Left ventricle myocardium inferior (tissue), 1 donor: ENCODE measurements at regions not wholly inside any gene's neighbourhood (a gene's known extent, or its start where the extent isn't known, plus 50 kb on each side); places are given as distances from the start of the nearest gene placed in this dataset.
A peak's percentile ranks its signal among the peaks of the same experiment; 100 is the strongest.

Source experiments
- DNase-seq: peaks from one replicate; pipeline ENCODE4 v3.0.0-alpha.2; 2020
- H3K27ac ChIP-seq: fragments of 200-600 bp; replicated peaks from 2 replicates; pipeline ENCODE4 v1.8.0; 2021
- H3K27me3 ChIP-seq: fragments of 200-600 bp; 2 replicates; pipeline ENCODE4 v1.8.0; 2021; ENCODE audit warnings: low read depth
- H3K36me3 ChIP-seq: fragments of 200-600 bp; 2 replicates; pipeline ENCODE4 v1.8.0; 2021
- H3K4me1 ChIP-seq: fragments of 200-600 bp; 2 replicates; pipeline ENCODE4 v1.8.0; 2021
- H3K4me3 ChIP-seq: fragments of 200-600 bp; 2 replicates; pipeline ENCODE4 v1.8.0; 2021; ENCODE audit warnings: mild to moderate bottlenecking, moderate library complexity
- H3K9me3 ChIP-seq: fragments of 200-600 bp; replicated peaks from 2 replicates; pipeline ENCODE4 v1.8.0; 2021
- intact Hi-C: fragments of 100-400 bp; cut with micrococcal nuclease; formaldehyde crosslinking; loops from one replicate; pipeline ENCODE4 v1.11.0; 2022
- TF ChIP-seq, protein P1 (sequence below): fragments of 200-600 bp; IDR thresholded peaks from 2 replicates; pipeline ENCODE4 v1.8.0; 2021; ENCODE audit warnings: antibody characterized with exemption, mild to moderate bottlenecking, borderline replicate concordance
- donor health status: DM: no; HTN: yes; CAD: no; lungs with severe emphysema.

DNA sequence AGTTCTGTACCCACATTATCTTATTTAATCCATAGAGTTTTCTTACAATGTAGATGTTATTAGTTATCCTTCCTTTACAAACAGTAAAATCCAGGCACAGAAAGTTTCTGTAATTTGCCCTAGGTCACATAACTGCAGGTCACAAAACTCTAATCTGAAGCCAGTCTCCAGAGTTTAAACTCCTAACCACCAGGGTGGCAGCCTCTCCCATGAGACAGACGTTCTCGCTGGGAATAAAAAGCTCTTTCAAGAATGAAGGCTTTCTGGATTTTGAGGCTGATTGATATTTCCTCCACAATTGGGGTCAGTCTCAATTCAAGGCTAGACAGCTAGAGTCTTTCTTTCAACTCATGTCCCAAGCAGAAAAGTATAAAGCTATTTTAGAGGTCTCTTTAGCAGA lies 95.8 kb upstream of the PLEKHG7 start:
- no peak overlapping the region for H3K27ac ChIP-seq
- no peaks in the 10 kb centered on the region for H3K4me1 ChIP-seq
- H3K36me3 ChIP-seq: no peaks in the 10 kb centered on the region
- intact Hi-C loops: no loop called here
- H3K27me3 ChIP-seq: no peaks in the 10 kb centered on the region
- H3K4me3 ChIP-seq: no peak overlapping the region
- no peak for DNase-seq
- TF ChIP-seq, protein P1, sequence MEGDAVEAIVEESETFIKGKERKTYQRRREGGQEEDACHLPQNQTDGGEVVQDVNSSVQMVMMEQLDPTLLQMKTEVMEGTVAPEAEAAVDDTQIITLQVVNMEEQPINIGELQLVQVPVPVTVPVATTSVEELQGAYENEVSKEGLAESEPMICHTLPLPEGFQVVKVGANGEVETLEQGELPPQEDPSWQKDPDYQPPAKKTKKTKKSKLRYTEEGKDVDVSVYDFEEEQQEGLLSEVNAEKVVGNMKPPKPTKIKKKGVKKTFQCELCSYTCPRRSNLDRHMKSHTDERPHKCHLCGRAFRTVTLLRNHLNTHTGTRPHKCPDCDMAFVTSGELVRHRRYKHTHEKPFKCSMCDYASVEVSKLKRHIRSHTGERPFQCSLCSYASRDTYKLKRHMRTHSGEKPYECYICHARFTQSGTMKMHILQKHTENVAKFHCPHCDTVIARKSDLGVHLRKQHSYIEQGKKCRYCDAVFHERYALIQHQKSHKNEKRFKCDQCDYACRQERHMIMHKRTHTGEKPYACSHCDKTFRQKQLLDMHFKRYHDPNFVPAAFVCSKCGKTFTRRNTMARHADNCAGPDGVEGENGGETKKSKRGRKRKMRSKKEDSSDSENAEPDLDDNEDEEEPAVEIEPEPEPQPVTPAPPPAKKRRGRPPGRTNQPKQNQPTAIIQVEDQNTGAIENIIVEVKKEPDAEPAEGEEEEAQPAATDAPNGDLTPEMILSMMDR: no peak
- H3K9me3 ChIP-seq: no peaks in the 10 kb centered on the region

GRCh38 chr12:92605621-92606170 lies 97.1 kb upstream of the PLEKHG7 start:
- peaks cover 2% of the 10 kb centered on the region for H3K9me3 ChIP-seq
- no peaks in the 10 kb centered on the region for H3K36me3 ChIP-seq
- no peaks in the 10 kb centered on the region for H3K27me3 ChIP-seq
- DNase-seq: no peak
- no peaks in the 10 kb centered on the region for H3K4me1 ChIP-seq
- TF ChIP-seq, protein P1: no peak
- peak overlapping the region; percentile 9 for H3K27ac ChIP-seq
- intact Hi-C loops: no loop called here
- H3K4me3 ChIP-seq: no peak overlapping the region

GRCh38 chr12:92604786-92605185 lies 98.0 kb upstream of the PLEKHG7 start:
- H3K9me3 ChIP-seq: peaks cover 11% of the 10 kb centered on the region
- H3K36me3 ChIP-seq: no peaks in the 10 kb centered on the region
- H3K27ac ChIP-seq: peak overlapping the region; percentile 9
- no peak for DNase-seq
- TF ChIP-seq, protein P1: no peak
- intact Hi-C loops: no loop called here
- H3K4me1 ChIP-seq: no peaks in the 10 kb centered on the region
- no peak overlapping the region for H3K4me3 ChIP-seq
- no peaks in the 10 kb centered on the region for H3K27me3 ChIP-seq

DNA sequence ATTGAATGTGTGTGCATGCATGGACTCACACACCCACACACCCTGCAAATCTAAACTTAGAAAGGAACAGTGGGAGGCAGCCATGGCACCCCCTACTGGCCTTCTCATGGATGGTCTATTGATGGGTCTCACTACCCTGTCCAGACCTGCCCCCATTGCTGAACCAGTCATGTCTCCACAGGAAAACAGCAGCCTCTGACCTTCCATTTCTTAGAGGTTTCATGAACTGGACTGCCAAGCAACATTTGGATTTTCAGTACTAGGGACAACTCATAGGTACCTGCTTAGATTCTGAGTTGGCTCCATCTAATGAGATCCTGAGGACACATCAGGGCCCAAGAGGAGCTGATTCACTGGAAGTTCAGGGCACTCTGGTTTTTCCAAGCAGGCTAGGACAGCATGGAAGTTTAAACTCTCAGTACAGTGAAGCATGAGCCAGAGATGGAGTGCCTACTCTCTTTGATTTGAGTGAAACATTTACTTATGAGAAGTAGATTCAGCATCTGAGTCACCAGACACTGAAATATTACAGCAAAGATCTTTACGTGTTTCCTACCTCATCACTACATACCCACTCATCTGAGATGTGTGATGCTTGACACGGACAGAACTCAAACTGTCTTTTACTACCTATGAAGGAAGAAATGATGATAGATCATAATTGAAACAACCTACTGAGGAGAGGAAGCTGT lies 98.9 kb upstream of the PLEKHG7 start:
- intact Hi-C loops: no loop called here
- TF ChIP-seq, protein P1: no peak

DNA sequence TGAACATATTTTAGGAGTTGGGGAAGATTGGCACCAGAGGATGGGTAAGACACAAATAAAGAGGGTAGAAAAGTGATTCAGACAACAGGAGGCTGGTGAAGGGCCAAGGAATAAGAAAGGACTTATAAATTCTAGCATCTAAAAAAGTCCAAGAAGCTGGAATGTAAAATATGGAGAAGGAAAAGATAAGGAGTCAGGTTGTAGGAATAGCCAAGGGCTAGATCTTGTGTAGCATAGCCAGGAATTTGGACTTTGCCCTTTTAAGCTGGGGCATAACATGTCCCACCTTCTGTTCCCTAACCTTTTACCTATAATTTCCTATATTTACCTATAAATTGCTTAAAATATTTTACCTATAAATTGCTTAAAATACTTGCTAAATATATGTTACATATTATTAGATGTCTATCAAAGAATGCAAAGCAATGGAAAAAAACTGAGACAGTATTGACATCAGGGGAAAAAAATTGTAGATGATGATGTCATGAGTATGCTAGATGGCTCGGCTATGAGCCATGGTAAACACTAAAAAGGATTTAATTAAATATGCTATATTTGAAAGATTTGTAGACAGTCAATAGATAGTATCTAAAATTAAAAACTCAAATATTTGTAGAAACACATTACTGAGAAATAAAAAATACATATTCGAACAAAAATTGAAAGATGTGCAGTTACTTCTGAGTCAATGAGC lies 99.7 kb upstream of the PLEKHG7 start:
- Histone ChIP-seq H3K9me3 (peaks cover 15% of the 10 kb centered on the region), H3K27ac (no peak overlapping the region), H3K4me1 (no peaks in the 10 kb centered on the region), H3K4me3 (no peak overlapping the region), H3K36me3 (no peaks in the 10 kb centered on the region), H3K27me3 (no peaks in the 10 kb centered on the region)
- intact Hi-C loops: no loop called here
- TF ChIP-seq, protein P1: no peak
- DNase-seq: no peak

More for the DNA sequence above, 98.9 kb upstream of the PLEKHG7 start:
- H3K36me3 ChIP-seq: no peaks in the 10 kb centered on the region
- DNase-seq: no peak
- no peak overlapping the region for H3K4me3 ChIP-seq
- H3K4me1 ChIP-seq: no peaks in the 10 kb centered on the region
- no peaks in the 10 kb centered on the region for H3K27me3 ChIP-seq
- no peak overlapping the region for H3K27ac ChIP-seq
- peaks cover 15% of the 10 kb centered on the region for H3K9me3 ChIP-seq
